ENCODE measurements at regions not wholly inside any gene's neighbourhood (a gene's known extent, or its start where the extent isn't known, plus 50 kb on each side); places are given as distances from the start of the nearest gene placed in this dataset.

GRCh38 chr12:66765204-66765603 is 86.3 kb upstream of the GRIP1 start:
- DNase-seq (ENCODE audit: low spot score in 2 of 2) = no peak
- TF ChIP-seq POLR2A (IDR thresholded peaks at IDR 0.05) (no peak), CTCF (IDR thresholded peaks at IDR 0.05) (no peak)
- WGBS, 2 donors = 86 to 89% methylated on average over 1 of the region's 1 CpG
- intact Hi-C loops (cut with DNase I; ENCODE audit: low total_unique reads) = no loop called here
- no peak overlapping the region for H3K4me3 ChIP-seq (ENCODE audit: low read depth, poor library complexity, severe bottlenecking)

- 79 to 81% methylated on average over 7 of the region's 7 CpGs for WGBS, 2 donors
- intact Hi-C loops (cut with DNase I; ENCODE audit: low total_unique reads) = no loop called here
- TF ChIP-seq POLR2A (IDR thresholded peaks at IDR 0.05) (no peak), CTCF (IDR thresholded peaks at IDR 0.05) (no peak)
- H3K4me3 ChIP-seq (ENCODE audit: low read depth, poor library complexity, severe bottlenecking) = no peak overlapping the region
- DNase-seq (ENCODE audit: low spot score in 2 of 2) = no peak
Observed at GRCh38 chr12:66767536-66767935, 88.7 kb upstream of the GRIP1 start.

GRCh38 chr12:66768293-66768692 is 89.4 kb upstream of the GRIP1 start:
- no peak for DNase-seq (ENCODE audit: low spot score in 2 of 2)
- no peak overlapping the region for H3K4me3 ChIP-seq (ENCODE audit: low read depth, poor library complexity, severe bottlenecking)
- intact Hi-C loops (cut with DNase I; ENCODE audit: low total_unique reads) = no loop called here
- 89 to 93% methylated on average over 5 of the region's 5 CpGs for WGBS, 2 donors
- TF ChIP-seq POLR2A (IDR thresholded peaks at IDR 0.05) (no peak), CTCF (IDR thresholded peaks at IDR 0.05) (no peak)

GRCh38 chr12:66774929-66775328 is 96.1 kb upstream of the GRIP1 start:
- TF ChIP-seq POLR2A (IDR thresholded peaks at IDR 0.05) = no peak
- intact Hi-C loops (cut with DNase I; ENCODE audit: low total_unique reads) = no loop called here

GRCh38 chr12:66775871-66776270 is 97.0 kb upstream of the GRIP1 start:
- 47 to 48% methylated on average over 4 of the region's 4 CpGs for WGBS, 2 donors
- no peak for DNase-seq (ENCODE audit: low spot score in 2 of 2)
- TF ChIP-seq CTCF (IDR thresholded peaks at IDR 0.05) = no peak
- TF ChIP-seq POLR2A (IDR thresholded peaks at IDR 0.05) = no peak
- intact Hi-C loops (cut with DNase I; ENCODE audit: low total_unique reads) = no loop called here
- no peak overlapping the region for H3K4me3 ChIP-seq (ENCODE audit: low read depth, poor library complexity, severe bottlenecking)

More at GRCh38 chr12:66774929-66775328, 96.1 kb upstream of the GRIP1 start:
- H3K4me3 ChIP-seq (ENCODE audit: low read depth, poor library complexity, severe bottlenecking) = no peak overlapping the region
- no peak for DNase-seq (ENCODE audit: low spot score in 2 of 2)

GRCh38 chr12:66776974-66777373 is 98.1 kb upstream of the GRIP1 start:
- 55 to 63% methylated on average over 2 of the region's 2 CpGs for WGBS, 2 donors
- TF ChIP-seq POLR2A (IDR thresholded peaks at IDR 0.05) (no peak), CTCF (IDR thresholded peaks at IDR 0.05) (no peak)
- no peak overlapping the region for H3K4me3 ChIP-seq (ENCODE audit: low read depth, poor library complexity, severe bottlenecking)
- DNase-seq (ENCODE audit: low spot score in 2 of 2) = no peak
- intact Hi-C loops (cut with DNase I; ENCODE audit: low total_unique reads) = no loop called here

Data from lower leg skin (tissue), 4 donors.